Progenitor cell of endocrine pancreas (in vitro differentiated cells): ENCODE measurements at regions not wholly inside any gene's neighbourhood (a gene's known extent, or its start where the extent isn't known, plus 50 kb on each side); places are given as distances from the start of the nearest gene placed in this dataset.
"Not testable (repeated sequence)": the region's sequence is repeated elsewhere in the genome, so short reads cannot be mapped to it uniquely, and the experiment has no call there.

Experiments
- DNase-seq: peaks from one replicate; pipeline ENCODE4 v3.0.0; 2021; ENCODE audit warnings: low spot score; ENCODE audit not compliant: unreplicated experiment
- H3K27ac Mint-ChIP-seq: 2 replicates; pipeline ENCODE4 v1.8.0; 2021; ENCODE audit warnings: mild to moderate bottlenecking, moderate library complexity, mixed read lengths
- H3K27me3 Mint-ChIP-seq: 2 replicates; pipeline ENCODE4 v1.8.0; 2021; ENCODE audit warnings: mixed read lengths
- H3K36me3 Mint-ChIP-seq: 2 replicates; pipeline ENCODE4 v1.8.0; 2022; ENCODE audit warnings: mixed read lengths; ENCODE audit not compliant: insufficient read depth
- H3K4me1 Mint-ChIP-seq: 2 replicates; pipeline ENCODE4 v1.8.0; 2021; ENCODE audit warnings: low read depth, mixed read lengths
- H3K4me3 Mint-ChIP-seq: 2 replicates; pipeline ENCODE4 v1.8.0; 2021; ENCODE audit warnings: low read depth, mild to moderate bottlenecking, moderate library complexity, mixed read lengths
- H3K9me3 Mint-ChIP-seq: 2 replicates; pipeline ENCODE4 v1.8.0; 2021; ENCODE audit warnings: low read depth, mixed read lengths
- CTCF ChIP-seq: fragments of 200-600 bp; sonication (generic); IDR thresholded peaks from one replicate; pipeline ENCODE4 v1.5.0; 2021; ENCODE audit warnings: antibody characterized with exemption, mild to moderate bottlenecking; ENCODE audit not compliant: unreplicated experiment

DNA sequence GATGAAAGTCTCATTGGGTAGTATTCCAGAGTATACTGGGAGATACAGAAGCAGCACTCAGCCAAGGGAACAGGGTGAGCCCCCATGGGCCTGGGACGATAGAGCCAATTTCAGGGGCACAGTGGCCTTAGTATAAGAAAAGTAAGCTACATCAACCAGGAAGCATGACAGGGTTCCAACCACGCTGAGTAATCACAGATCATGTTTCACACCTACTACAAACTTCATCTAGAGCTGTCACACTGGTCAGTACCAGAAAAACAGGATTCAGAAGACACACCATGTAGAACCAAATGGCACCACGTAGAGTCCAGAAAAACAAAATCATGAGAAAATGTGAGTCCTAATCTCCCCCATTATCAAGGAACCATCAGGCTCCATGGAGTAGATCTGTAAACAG is 1292.4 kb upstream of the MIR17HG start:
- Mint-ChIP-seq H3K4me1 (peaks cover 2% of the 10 kb centered on the region), H3K27me3 (no peaks in the 10 kb centered on the region), H3K9me3 (no peaks in the 10 kb centered on the region), H3K4me3 (no peak overlapping the region), H3K36me3 (no peaks in the 10 kb centered on the region), H3K27ac (no peak overlapping the region)
- no peak for DNase-seq
- no peak for TF ChIP-seq CTCF

DNA sequence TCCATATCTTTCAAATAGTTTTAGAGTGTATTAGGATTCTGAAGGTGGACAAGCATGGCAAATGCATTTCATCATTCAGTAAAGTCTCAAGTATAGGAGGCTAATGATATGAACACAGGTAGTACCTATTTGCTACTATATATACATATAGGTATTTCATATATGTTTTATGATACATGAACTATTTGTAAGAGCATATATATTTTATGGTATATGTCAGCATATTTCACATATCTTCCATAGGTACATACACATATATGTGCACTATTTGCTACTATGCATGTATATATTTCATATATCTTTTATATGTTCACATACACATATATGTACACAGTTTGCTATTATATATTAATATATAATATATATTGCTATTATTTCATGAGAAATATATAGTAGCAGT is 1291.7 kb upstream of the MIR17HG start:
- Mint-ChIP-seq H3K27me3 (no peaks in the 10 kb centered on the region), H3K9me3 (no peaks in the 10 kb centered on the region), H3K4me1 (peaks cover 2% of the 10 kb centered on the region), H3K27ac (no peak overlapping the region), H3K4me3 (no peak overlapping the region), H3K36me3 (no peaks in the 10 kb centered on the region)
- DNase-seq: no peak
- no peak for TF ChIP-seq CTCF

- H3K9me3 Mint-ChIP-seq, H3K36me3 Mint-ChIP-seq, H3K27me3 Mint-ChIP-seq: not testable (repeated sequence)
Observed at GRCh38 chr13:90064226-90064625, 1283.3 kb upstream of the MIR17HG start.

GRCh38 chr13:90068658-90069057 is 1278.8 kb upstream of the MIR17HG start:
- Mint-ChIP-seq H3K27me3 (no peaks in the 10 kb centered on the region), H3K4me3 (no peak overlapping the region), H3K36me3 (no peaks in the 10 kb centered on the region), H3K4me1 (peaks cover 3% of the 10 kb centered on the region), H3K27ac (no peak overlapping the region), H3K9me3 (peaks cover 5% of the 10 kb centered on the region)
- DNase-seq: no peak
- no peak for TF ChIP-seq CTCF

More at GRCh38 chr13:90064226-90064625, 1283.3 kb upstream of the MIR17HG start:
- DNase-seq, H3K4me3 Mint-ChIP-seq, H3K27ac Mint-ChIP-seq, H3K4me1 Mint-ChIP-seq: not testable (repeated sequence)

DNA sequence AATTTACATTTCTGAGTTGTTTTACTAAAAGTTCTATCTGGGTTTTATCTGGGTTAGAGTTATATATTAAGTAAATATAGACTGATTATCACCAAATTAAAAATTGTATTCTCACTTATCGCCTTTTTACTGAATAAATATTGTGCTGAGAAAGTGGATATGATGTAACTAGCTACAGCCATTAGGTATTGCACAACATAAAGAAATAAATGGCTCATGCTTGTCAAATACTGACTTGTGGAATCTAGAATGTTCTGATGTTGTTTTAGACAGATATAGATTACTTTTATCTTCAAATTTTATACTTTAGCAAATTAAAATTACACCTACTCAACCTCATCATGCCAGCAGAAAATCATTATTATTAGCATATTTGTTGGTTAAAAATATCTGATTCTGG is 1277.1 kb upstream of the MIR17HG start:
- TF ChIP-seq CTCF: no peak
- DNase-seq: no peak
- no peaks in the 10 kb centered on the region for H3K36me3 Mint-ChIP-seq
- no peaks in the 10 kb centered on the region for H3K27me3 Mint-ChIP-seq
- peaks cover 3% of the 10 kb centered on the region for H3K4me1 Mint-ChIP-seq
- no peaks in the 10 kb centered on the region for H3K9me3 Mint-ChIP-seq
- no peak overlapping the region for H3K4me3 Mint-ChIP-seq
- no peak overlapping the region for H3K27ac Mint-ChIP-seq

DNA sequence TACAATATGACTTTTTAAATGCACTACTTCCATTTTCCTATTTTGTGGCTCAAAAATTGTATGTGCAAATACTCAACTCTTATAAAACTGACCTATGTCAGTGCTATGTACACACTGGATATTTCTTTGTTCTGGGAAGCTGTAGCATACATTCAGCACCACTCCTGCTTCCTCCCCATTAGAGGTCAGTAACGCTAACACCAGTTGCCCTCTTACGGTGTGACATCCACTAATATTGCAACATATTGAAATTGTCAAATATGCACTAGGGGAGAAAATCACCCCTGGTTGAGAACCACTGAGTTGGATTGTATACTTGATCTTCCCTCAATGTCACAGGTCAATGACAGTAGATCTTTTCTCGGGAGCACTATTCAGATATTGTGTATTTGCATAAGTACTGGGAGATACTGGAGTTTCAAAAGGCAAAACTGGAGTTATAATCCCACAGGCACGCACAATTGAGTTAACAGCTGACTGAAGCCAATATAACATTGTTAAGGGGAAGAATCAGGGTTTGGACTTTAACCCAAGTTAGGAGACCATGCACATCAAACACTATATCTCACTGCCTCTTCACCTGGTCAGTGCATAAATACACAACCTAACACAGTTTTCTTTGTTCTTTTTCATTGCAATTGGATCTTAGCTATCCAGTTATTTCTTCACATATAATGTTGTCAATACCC is 1276.5 kb upstream of the MIR17HG start:
- Mint-ChIP-seq H3K9me3 (no peaks in the 10 kb centered on the region), H3K36me3 (no peaks in the 10 kb centered on the region), H3K27ac (no peak overlapping the region), H3K4me1 (peaks cover 3% of the 10 kb centered on the region), H3K27me3 (no peaks in the 10 kb centered on the region), H3K4me3 (no peak overlapping the region)
- DNase-seq: no peak
- no peak for TF ChIP-seq CTCF
